Thyroid gland (tissue), 4 donors: ENCODE measurements at regions not wholly inside any gene's neighbourhood (a gene's known extent, or its start where the extent isn't known, plus 50 kb on each side); places are given as distances from the start of the nearest gene placed in this dataset.

Experiments used
- CTCF ChIP-seq, 6 experiments: fragments of 200-600 bp in 3 of 6; fragments of 450-650 bp in 3 of 6; sonication (generic) in 3 of 6; IDR thresholded peaks; one replicate each; pipeline ENCODE4 v1.5.1; 2016 to 2019; ENCODE audit warnings: antibody characterized with exemption in 6 of 6, mild to moderate bottlenecking in 2 of 6, inconsistent platforms in 1 of 6, moderate library complexity in 1 of 6
- POLR2A ChIP-seq, 2 donors: fragments of 450-650 bp; IDR thresholded peaks; one replicate each; pipeline ENCODE4 v1.6.1; 2017; ENCODE audit warnings: antibody characterized with exemption in 2 of 2, mild to moderate bottlenecking in 2 of 2, moderate library complexity in 1 of 2

GRCh38 chr13:60765700-60766411 is 368.8 kb downstream of the TDRD3 start:
- no peak for TF ChIP-seq CTCF (IDR thresholded peaks at IDR 0.05)
- TF ChIP-seq POLR2A (IDR thresholded peaks at IDR 0.05), result no peak
